Progenitor cell of endocrine pancreas (in vitro differentiated cells): ENCODE measurements at regions not wholly inside any gene's neighbourhood (a gene's known extent, or its start where the extent isn't known, plus 50 kb on each side); places are given as distances from the start of the nearest gene placed in this dataset.
A peak's percentile ranks its signal among the peaks of the same experiment; 100 is the strongest.

Experiments
- DNase-seq: peaks from one replicate; pipeline ENCODE4 v3.0.0; 2021; ENCODE audit warnings: low spot score; ENCODE audit not compliant: unreplicated experiment
- H3K27ac Mint-ChIP-seq: 2 replicates; pipeline ENCODE4 v1.8.0; 2021; ENCODE audit warnings: mild to moderate bottlenecking, moderate library complexity, mixed read lengths
- H3K27me3 Mint-ChIP-seq: 2 replicates; pipeline ENCODE4 v1.8.0; 2021; ENCODE audit warnings: mixed read lengths
- H3K36me3 Mint-ChIP-seq: 2 replicates; pipeline ENCODE4 v1.8.0; 2022; ENCODE audit warnings: mixed read lengths; ENCODE audit not compliant: insufficient read depth
- H3K4me1 Mint-ChIP-seq: 2 replicates; pipeline ENCODE4 v1.8.0; 2021; ENCODE audit warnings: low read depth, mixed read lengths
- H3K4me3 Mint-ChIP-seq: 2 replicates; pipeline ENCODE4 v1.8.0; 2021; ENCODE audit warnings: low read depth, mild to moderate bottlenecking, moderate library complexity, mixed read lengths
- H3K9me3 Mint-ChIP-seq: 2 replicates; pipeline ENCODE4 v1.8.0; 2021; ENCODE audit warnings: low read depth, mixed read lengths
- TF ChIP-seq, protein P1 (sequence below): fragments of 200-600 bp; sonication (generic); IDR thresholded peaks from one replicate; pipeline ENCODE4 v1.5.0; 2021; ENCODE audit warnings: antibody characterized with exemption, mild to moderate bottlenecking; ENCODE audit not compliant: unreplicated experiment

GRCh38 chr6:121499666-121500065, 64.2 kb downstream of the GJA1 start:
- Mint-ChIP-seq H3K36me3 (no peaks in the 10 kb centered on the region), H3K9me3 (no peaks in the 10 kb centered on the region), H3K27ac (no peak overlapping the region), H3K4me3 (no peak overlapping the region), H3K27me3 (no peaks in the 10 kb centered on the region), H3K4me1 (peaks cover 11% of the 10 kb centered on the region)
- no peak for DNase-seq
- TF ChIP-seq, protein P1, sequence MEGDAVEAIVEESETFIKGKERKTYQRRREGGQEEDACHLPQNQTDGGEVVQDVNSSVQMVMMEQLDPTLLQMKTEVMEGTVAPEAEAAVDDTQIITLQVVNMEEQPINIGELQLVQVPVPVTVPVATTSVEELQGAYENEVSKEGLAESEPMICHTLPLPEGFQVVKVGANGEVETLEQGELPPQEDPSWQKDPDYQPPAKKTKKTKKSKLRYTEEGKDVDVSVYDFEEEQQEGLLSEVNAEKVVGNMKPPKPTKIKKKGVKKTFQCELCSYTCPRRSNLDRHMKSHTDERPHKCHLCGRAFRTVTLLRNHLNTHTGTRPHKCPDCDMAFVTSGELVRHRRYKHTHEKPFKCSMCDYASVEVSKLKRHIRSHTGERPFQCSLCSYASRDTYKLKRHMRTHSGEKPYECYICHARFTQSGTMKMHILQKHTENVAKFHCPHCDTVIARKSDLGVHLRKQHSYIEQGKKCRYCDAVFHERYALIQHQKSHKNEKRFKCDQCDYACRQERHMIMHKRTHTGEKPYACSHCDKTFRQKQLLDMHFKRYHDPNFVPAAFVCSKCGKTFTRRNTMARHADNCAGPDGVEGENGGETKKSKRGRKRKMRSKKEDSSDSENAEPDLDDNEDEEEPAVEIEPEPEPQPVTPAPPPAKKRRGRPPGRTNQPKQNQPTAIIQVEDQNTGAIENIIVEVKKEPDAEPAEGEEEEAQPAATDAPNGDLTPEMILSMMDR: no peak

DNA sequence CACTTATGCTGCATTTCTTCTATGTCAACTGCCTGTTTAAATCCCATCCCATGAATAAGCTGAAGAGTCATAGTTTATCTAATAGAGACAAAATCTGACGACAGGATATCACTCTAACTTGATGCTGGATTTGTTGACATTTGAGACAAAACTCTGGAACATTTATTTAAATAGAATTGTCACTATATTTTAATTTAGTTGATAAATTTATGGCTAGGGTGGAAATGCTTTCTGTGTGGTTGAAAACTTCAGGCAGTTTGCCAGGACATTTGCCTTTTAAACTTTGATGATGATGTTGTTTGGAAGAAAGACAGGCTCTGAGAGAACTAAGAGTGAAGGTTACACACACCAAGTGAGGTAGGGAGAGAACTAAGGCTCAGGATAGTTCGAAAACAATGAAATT, 68.1 kb downstream of the GJA1 start:
- Mint-ChIP-seq H3K4me3 (no peak overlapping the region), H3K27ac (peak overlapping the region; percentile 71), H3K36me3 (no peaks in the 10 kb centered on the region), H3K27me3 (no peaks in the 10 kb centered on the region), H3K9me3 (no peaks in the 10 kb centered on the region), H3K4me1 (peaks cover 12% of the 10 kb centered on the region)
- DNase-seq: no peak
- TF ChIP-seq, protein P1: no peak

GRCh38 chr6:121504227-121504626, 68.8 kb downstream of the GJA1 start:
- Mint-ChIP-seq H3K27me3 (no peaks in the 10 kb centered on the region), H3K27ac (peak overlapping the region; percentile 33), H3K36me3 (no peaks in the 10 kb centered on the region), H3K4me1 (peaks cover 12% of the 10 kb centered on the region), H3K4me3 (no peak overlapping the region), H3K9me3 (no peaks in the 10 kb centered on the region)
- TF ChIP-seq, protein P1: no peak
- DNase-seq: no peak

GRCh38 chr6:121505284-121505683, 69.8 kb downstream of the GJA1 start:
- DNase-seq: no peak
- no peaks in the 10 kb centered on the region for H3K27me3 Mint-ChIP-seq
- TF ChIP-seq, protein P1: no peak
- H3K4me3 Mint-ChIP-seq: no peak overlapping the region
- no peaks in the 10 kb centered on the region for H3K36me3 Mint-ChIP-seq
- peaks cover 8% of the 10 kb centered on the region for H3K4me1 Mint-ChIP-seq
- no peaks in the 10 kb centered on the region for H3K9me3 Mint-ChIP-seq
- H3K27ac Mint-ChIP-seq: no peak overlapping the region

DNA sequence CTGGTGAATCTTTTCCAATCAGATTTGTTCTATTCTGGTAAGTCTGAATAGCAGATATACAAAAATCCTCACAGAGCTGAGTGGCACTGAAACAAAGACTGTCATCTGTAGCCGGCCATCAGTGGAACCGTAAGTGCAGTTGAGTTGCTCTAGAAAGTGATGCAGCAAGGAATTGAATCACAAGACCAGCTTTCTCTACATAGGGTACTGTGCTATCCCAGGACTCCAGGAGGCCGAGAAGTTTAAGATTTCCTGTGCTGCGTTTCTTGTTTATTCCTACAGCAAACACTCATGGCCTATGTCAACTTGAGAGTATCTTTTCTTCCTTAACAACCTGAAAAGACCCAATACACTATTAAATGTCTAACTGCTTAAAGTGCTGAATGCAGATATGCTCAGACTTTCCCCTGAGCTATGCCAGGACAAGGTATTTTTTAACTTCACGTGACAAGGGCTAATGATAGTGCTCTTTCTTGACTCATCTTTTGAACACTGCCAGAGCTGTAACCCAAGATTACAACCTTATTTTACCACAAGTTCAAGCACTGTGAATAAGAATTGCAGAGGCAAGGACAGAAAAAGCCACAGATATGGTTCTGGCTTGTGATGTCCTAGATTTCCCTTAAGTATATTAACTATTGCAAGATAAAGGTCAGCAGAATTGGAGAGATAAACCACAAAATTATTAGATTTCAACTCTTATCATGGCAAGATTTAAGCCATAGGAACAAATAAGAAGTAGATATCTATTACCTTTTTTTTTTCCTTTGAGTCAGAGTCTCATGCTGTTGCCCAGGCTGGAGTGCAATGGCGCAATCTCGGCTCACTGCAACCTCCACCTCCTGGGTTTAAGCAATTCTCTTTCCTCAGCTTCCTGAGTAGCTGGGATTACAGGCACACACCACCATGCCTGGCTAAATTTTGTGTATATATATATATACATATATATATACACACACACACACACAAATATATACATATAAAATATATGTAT, 71.6 kb downstream of the GJA1 start:
- TF ChIP-seq, protein P1: no peak
- Mint-ChIP-seq H3K27me3 (no peaks in the 10 kb centered on the region), H3K27ac (no peak overlapping the region), H3K4me1 (peaks cover 12% of the 10 kb centered on the region), H3K4me3 (no peak overlapping the region), H3K36me3 (no peaks in the 10 kb centered on the region), H3K9me3 (no peaks in the 10 kb centered on the region)
- DNase-seq: no peak
